SU-DHL-6 (cell line): ENCODE measurements at regions not wholly inside any gene's neighbourhood (a gene's known extent, or its start where the extent isn't known, plus 50 kb on each side); places are given as distances from the start of the nearest gene placed in this dataset.
"Not testable (repeated sequence)": the region's sequence is repeated elsewhere in the genome, so short reads cannot be mapped to it uniquely, and the experiment has no call there.

ENCODE experiments used
- H2AFZ ChIP-seq: fragments of 200-600 bp; sonication (generic); 2 replicates; pipeline ENCODE4 v1.6.1; 2014; ENCODE audit warnings: low read depth, mild to moderate bottlenecking, moderate library complexity, mixed read lengths, antibody characterized with exemption, low read length; ENCODE audit not compliant: severe bottlenecking
- H3F3A ChIP-seq: fragments of 200-600 bp; shearing (Covaris generic); 2 replicates; pipeline ENCODE4 v1.6.0; 2016; ENCODE audit warnings: antibody characterized with exemption, mild to moderate bottlenecking; ENCODE audit not compliant: insufficient read depth
- H3K27ac ChIP-seq: fragments of 200-600 bp; sonication (generic); 2 replicates; pipeline ENCODE4 v1.5.1; 2016; ENCODE audit warnings: low read depth, mild to moderate bottlenecking, low read length, moderate library complexity, mixed read lengths
- H3K27me3 ChIP-seq: fragments of 200-600 bp; sonication (generic), shearing (Covaris generic); 2 replicates; pipeline ENCODE4 v1.6.0; 2014; ENCODE audit warnings: mild to moderate bottlenecking, low read length
- H3K36me3 ChIP-seq: fragments of 200-600 bp; sonication (generic); 2 replicates; pipeline ENCODE4 v1.6.1; 2014; ENCODE audit warnings: mild to moderate bottlenecking, low read length, mixed read lengths
- H3K4me2 ChIP-seq: fragments of 300-600, 200-600 bp; shearing (Covaris generic), sonication (generic); 2 replicates; pipeline ENCODE4 v1.6.0; 2014; ENCODE audit warnings: low read length, low read depth, mild to moderate bottlenecking; ENCODE audit not compliant: poor library complexity, severe bottlenecking
- H3K4me3 ChIP-seq: fragments of 200-600 bp; sonication (generic); 2 replicates; pipeline ENCODE4 v1.5.1; 2014; ENCODE audit warnings: antibody characterized with exemption, low read length, mild to moderate bottlenecking, mixed read lengths; ENCODE audit not compliant: insufficient read depth, poor library complexity, severe bottlenecking
- H3K79me2 ChIP-seq: fragments of 200-600 bp; sonication (generic); 2 replicates; pipeline ENCODE4 v1.6.1; 2014; ENCODE audit warnings: mild to moderate bottlenecking, low read length, moderate library complexity; ENCODE audit not compliant: insufficient read depth
- H3K9ac ChIP-seq: fragments of 200-600 bp; sonication (generic); 2 replicates; pipeline ENCODE4 v1.7.0; 2014; ENCODE audit warnings: mild to moderate bottlenecking, low read length
- H3K9me2 ChIP-seq: fragments of 200-600 bp; sonication (generic); replicated peaks from 2 replicates; pipeline ENCODE4 v1.6.1; 2014; ENCODE audit warnings: low read length; ENCODE audit not compliant: insufficient read depth
- H3K9me3 ChIP-seq: fragments of 200-600 bp; sonication (generic); 2 replicates; pipeline ENCODE4 v1.6.1; 2014; ENCODE audit warnings: low read length, mixed read lengths; ENCODE audit not compliant: insufficient read depth
- H4K20me1 ChIP-seq: fragments of 200-600 bp; sonication (generic); 2 replicates; pipeline ENCODE4 v1.6.1; 2014; ENCODE audit warnings: low read depth, mild to moderate bottlenecking, antibody characterized with exemption, low read length, moderate library complexity, mixed read lengths
- EZH2phosphoT487 ChIP-seq: fragments of 200-600 bp; sonication (generic), shearing (Covaris generic); conservative IDR thresholded peaks from 2 replicates; pipeline ENCODE4 v1.6.1; 2018; ENCODE audit warnings: mild to moderate bottlenecking, antibody characterized with exemption, low read length, moderate library complexity, mixed read lengths
- TF ChIP-seq, protein P1 (sequence below): fragments of 200-600 bp; sonication (generic); IDR thresholded peaks from one replicate; pipeline ENCODE4 v1.5.1; 2017; ENCODE audit warnings: antibody characterized with exemption, mild to moderate bottlenecking, low read length, moderate library complexity; ENCODE audit not compliant: insufficient read depth, poor library complexity, severe bottlenecking

DNA sequence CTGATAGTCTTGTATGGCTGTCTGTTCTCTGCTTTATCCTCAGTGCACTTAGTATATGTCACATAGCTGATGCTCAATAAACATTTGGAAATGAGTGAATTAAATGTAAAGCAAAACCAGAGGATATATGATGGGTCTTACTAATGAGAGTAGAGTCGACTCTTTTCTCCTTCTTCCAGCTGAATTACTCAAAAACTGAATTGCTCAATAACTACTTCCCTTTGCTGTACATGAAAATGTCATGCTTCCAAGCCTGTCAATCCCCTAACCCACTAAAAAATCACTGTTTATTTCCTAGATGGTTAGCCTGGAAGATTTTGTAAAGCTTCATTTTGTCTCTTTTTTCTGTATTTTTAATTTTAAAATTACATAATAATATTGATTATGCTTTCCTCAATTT lies 88.0 kb downstream of the OR13A1 start:
- TF ChIP-seq EZH2phosphoT487: no peak
- TF ChIP-seq, protein P1, sequence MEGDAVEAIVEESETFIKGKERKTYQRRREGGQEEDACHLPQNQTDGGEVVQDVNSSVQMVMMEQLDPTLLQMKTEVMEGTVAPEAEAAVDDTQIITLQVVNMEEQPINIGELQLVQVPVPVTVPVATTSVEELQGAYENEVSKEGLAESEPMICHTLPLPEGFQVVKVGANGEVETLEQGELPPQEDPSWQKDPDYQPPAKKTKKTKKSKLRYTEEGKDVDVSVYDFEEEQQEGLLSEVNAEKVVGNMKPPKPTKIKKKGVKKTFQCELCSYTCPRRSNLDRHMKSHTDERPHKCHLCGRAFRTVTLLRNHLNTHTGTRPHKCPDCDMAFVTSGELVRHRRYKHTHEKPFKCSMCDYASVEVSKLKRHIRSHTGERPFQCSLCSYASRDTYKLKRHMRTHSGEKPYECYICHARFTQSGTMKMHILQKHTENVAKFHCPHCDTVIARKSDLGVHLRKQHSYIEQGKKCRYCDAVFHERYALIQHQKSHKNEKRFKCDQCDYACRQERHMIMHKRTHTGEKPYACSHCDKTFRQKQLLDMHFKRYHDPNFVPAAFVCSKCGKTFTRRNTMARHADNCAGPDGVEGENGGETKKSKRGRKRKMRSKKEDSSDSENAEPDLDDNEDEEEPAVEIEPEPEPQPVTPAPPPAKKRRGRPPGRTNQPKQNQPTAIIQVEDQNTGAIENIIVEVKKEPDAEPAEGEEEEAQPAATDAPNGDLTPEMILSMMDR: no peak
- Histone ChIP-seq H3K9me3 (peaks cover 14% of the 10 kb centered on the region; the same call in 1 of the 2 replicates), H3K27me3 (no peaks in the 10 kb centered on the region), H3K9me2 (no peaks in the 10 kb centered on the region), H3K9ac (no peak overlapping the region), H3K4me3 (no peak overlapping the region), H3F3A (no peaks in the 10 kb centered on the region), H3K79me2 (no peaks in the 10 kb centered on the region), H3K4me2 (no peak overlapping the region), H4K20me1 (no peaks in the 10 kb centered on the region), H2AFZ (no peak overlapping the region), H3K27ac (no peak overlapping the region), H3K36me3 (no peaks in the 10 kb centered on the region)

DNA sequence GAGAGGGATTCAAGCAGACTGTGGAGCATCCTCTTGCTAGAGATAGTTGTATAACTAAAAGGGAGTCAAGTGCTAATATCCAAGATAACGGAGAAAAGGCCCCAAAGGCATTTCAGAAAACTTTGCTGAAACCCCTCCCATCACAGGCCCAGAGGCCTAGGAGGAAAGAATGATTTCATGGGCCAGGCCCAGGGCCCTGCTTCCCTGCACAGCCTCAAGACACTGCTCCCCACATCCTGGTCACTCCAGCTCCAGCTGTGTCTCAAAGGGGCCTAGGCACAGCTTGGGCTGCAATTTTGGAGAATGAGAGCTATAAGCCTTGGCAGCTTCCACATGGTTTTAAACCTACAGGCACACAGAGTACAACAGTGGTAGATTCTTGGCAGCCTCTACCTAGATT lies 85.6 kb downstream of the OR13A1 start:
- H2AFZ ChIP-seq: no peak overlapping the region
- no peaks in the 10 kb centered on the region for H4K20me1 ChIP-seq
- H3K9ac ChIP-seq: no peak overlapping the region
- no peaks in the 10 kb centered on the region for H3F3A ChIP-seq
- H3K27ac ChIP-seq: no peak overlapping the region
- peaks cover 14% of the 10 kb centered on the region; the same call in 1 of the 2 replicates for H3K9me3 ChIP-seq
- no peaks in the 10 kb centered on the region for H3K27me3 ChIP-seq
- H3K4me3 ChIP-seq: no peak overlapping the region
- no peaks in the 10 kb centered on the region for H3K79me2 ChIP-seq
- no peak overlapping the region for H3K4me2 ChIP-seq
- H3K9me2 ChIP-seq: no peaks in the 10 kb centered on the region
- no peaks in the 10 kb centered on the region for H3K36me3 ChIP-seq
- no peak for TF ChIP-seq EZH2phosphoT487
- TF ChIP-seq, protein P1: no peak

DNA sequence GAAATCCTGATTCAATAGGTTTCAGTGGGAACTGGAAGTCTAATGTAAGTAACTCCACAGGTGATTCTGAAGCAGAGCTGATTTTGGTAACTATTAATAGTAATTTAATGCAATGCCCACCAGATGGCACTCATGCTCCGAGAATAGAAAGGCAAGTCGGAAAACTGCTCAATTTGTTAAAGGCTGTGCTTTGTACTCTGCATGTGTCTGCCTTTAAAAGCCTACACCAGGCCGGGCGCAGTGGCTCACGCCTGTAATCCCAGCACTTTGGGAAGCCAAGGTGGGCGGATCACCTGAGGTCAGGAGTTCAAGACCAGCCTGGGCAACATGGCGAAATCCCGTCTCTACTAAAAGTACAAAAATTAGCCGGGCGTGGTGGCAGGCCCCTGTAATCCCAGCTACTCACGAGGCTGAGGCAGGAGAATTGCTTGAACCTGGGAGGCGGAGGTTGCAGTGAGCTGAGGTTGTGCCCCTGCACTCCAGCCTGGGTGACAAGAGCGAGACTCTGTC lies 80.1 kb downstream of the OR13A1 start:
- not testable (repeated sequence) for H3K4me3 ChIP-seq, H3K9ac ChIP-seq, H3K4me2 ChIP-seq, H2AFZ ChIP-seq, H3K27ac ChIP-seq, H3K79me2 ChIP-seq, H3F3A ChIP-seq, H3K27me3 ChIP-seq, H3K9me3 ChIP-seq, H3K36me3 ChIP-seq, H3K9me2 ChIP-seq, H4K20me1 ChIP-seq
- TF ChIP-seq, protein P1: peak; percentile 37
